ENCODE measurements at regions not wholly inside any gene's neighbourhood (a gene's known extent, or its start where the extent isn't known, plus 50 kb on each side); places are given as distances from the start of the nearest gene placed in this dataset.

DNA sequence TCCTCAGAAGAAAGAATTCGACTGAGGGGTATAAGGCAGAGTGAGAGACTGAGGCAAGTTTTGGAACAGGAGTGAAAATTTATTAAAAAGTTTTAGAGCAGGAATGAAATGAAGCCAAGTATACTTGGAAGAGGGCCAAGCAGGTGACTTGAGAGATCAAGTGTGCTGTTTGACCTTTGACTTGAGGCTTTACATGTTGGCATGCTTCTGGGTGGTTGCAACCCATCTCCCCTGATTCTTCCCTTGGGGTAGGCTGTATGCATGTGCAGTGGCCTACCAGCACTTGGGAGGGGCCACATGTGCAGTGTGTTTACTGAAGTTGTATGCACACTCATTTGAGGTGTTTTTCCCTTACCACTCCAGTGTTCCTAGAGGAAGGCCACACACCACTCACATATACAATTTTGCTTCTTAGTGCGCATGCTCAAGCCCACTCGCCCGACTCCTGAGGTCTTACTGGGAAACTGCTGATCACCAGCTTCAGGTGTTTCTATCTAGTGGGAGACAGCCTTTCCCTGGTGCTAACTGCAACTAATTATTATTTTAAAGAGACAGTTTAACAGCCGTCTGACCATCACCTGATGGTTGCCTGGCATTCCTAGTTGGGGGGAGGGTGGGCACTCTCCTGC lies 61.5 kb upstream of the CADPS start:
- DNase-seq: no peak
- Histone ChIP-seq H4K20me1 (ENCODE audit: insufficient read depth, low read length) (no peaks in the 10 kb centered on the region), H3K4me3 (replicated peaks in 1 of 3; ENCODE audit: low read depth in 2 of 3, low read length in 3 of 3) (no peak overlapping the region), H3K27me3 (ENCODE audit: control insufficient read depth in 2 of 2, insufficient read depth in 2 of 2, low read length in 2 of 2) (no peaks in the 10 kb centered on the region), H3K36me3 (replicated peaks in 1 of 2; ENCODE audit: control insufficient read depth in 1 of 2, insufficient read depth in 2 of 2, low read length in 2 of 2) (no peaks in the 10 kb centered on the region), H3K27ac (ENCODE audit: low read depth in 1 of 2, low read length in 2 of 2) (no peak overlapping the region), H2AFZ (ENCODE audit: insufficient read depth, low read depth, low read length, poor library complexity, severe bottlenecking) (no peak overlapping the region), H3K4me2 (replicated peaks; ENCODE audit: extremely low read depth, low read length, poor library complexity, severe bottlenecking) (no peak overlapping the region), H3K4me1 (ENCODE audit: control insufficient read depth in 1 of 2, insufficient read depth in 2 of 2, low read length in 2 of 2) (no peaks in the 10 kb centered on the region), H3K9ac (ENCODE audit: insufficient read depth, low read length, poor library complexity, severe bottlenecking) (no peak overlapping the region), H3K9me3 (replicated peaks in 1 of 2; ENCODE audit: control insufficient read depth in 1 of 2, insufficient read depth in 1 of 2, low read length in 2 of 2) (no peaks in the 10 kb centered on the region), H3K79me2 (ENCODE audit: insufficient read depth, low read length) (no peaks in the 10 kb centered on the region)
- no peak for TF ChIP-seq CTCF (IDR thresholded peaks at IDR 0.05)
- Mint-ChIP-seq H3K27me3 (ENCODE audit: low read depth in 3 of 3) (no peaks in the 10 kb centered on the region), H3K4me3 (no peak overlapping the region), H3K27ac (no peak overlapping the region), H3K36me3 (no peaks in the 10 kb centered on the region), H3K9me3 (peaks cover 2 to 12% (median 6%) of the 10 kb centered on the region in 7 donors), H3K4me1 (no peaks in the 10 kb centered on the region)
- intact Hi-C loops (cut with micrococcal nuclease): no loop called here
- WGBS (ENCODE audit: insufficient coverage): 78% methylated on average over 3 of the region's 5 CpGs

- Mint-ChIP-seq H3K27ac (no peak overlapping the region), H3K9me3 (peaks cover 0 to 12% (median 5%) of the 10 kb centered on the region in 7 donors), H3K4me3 (no peak overlapping the region), H3K4me1 (no peaks in the 10 kb centered on the region), H3K36me3 (no peaks in the 10 kb centered on the region), H3K27me3 (ENCODE audit: low read depth in 3 of 3) (no peaks in the 10 kb centered on the region)
- Histone ChIP-seq H3K4me2 (replicated peaks; ENCODE audit: extremely low read depth, low read length, poor library complexity, severe bottlenecking) (no peak overlapping the region), H3K36me3 (replicated peaks in 1 of 2; ENCODE audit: control insufficient read depth in 1 of 2, insufficient read depth in 2 of 2, low read length in 2 of 2) (no peaks in the 10 kb centered on the region), H3K4me1 (ENCODE audit: control insufficient read depth in 1 of 2, insufficient read depth in 2 of 2, low read length in 2 of 2) (no peaks in the 10 kb centered on the region), H3K4me3 (replicated peaks in 1 of 3; ENCODE audit: low read depth in 2 of 3, low read length in 3 of 3) (no peak overlapping the region), H3K9me3 (replicated peaks in 1 of 2; ENCODE audit: control insufficient read depth in 1 of 2, insufficient read depth in 1 of 2, low read length in 2 of 2) (no peaks in the 10 kb centered on the region), H4K20me1 (ENCODE audit: insufficient read depth, low read length) (no peaks in the 10 kb centered on the region), H3K9ac (ENCODE audit: insufficient read depth, low read length, poor library complexity, severe bottlenecking) (no peak overlapping the region), H3K27me3 (ENCODE audit: control insufficient read depth in 2 of 2, insufficient read depth in 2 of 2, low read length in 2 of 2) (no peaks in the 10 kb centered on the region), H2AFZ (ENCODE audit: insufficient read depth, low read depth, low read length, poor library complexity, severe bottlenecking) (no peak overlapping the region), H3K27ac (ENCODE audit: low read depth in 1 of 2, low read length in 2 of 2) (no peak overlapping the region), H3K79me2 (ENCODE audit: insufficient read depth, low read length) (no peaks in the 10 kb centered on the region)
- WGBS (ENCODE audit: insufficient coverage): no CpG with 5 or more reads among the region's 2 CpGs
- TF ChIP-seq CTCF (IDR thresholded peaks at IDR 0.05): no peak
- DNase-seq: no peak
- intact Hi-C loops (cut with micrococcal nuclease): no loop called here
Measured at GRCh38 chr3:62938583-62938982, 63.4 kb upstream of the CADPS start.

Data from CD14-positive monocyte (primary cell).